DMS53 treated with DMSO at 0.1 percent for 48 hours (cell line): ENCODE measurements at regions not wholly inside any gene's neighbourhood (a gene's known extent, or its start where the extent isn't known, plus 50 kb on each side); places are given as distances from the start of the nearest gene placed in this dataset.
A peak's percentile ranks its signal among the peaks of the same experiment; 100 is the strongest.
"Not testable (repeated sequence)": the region's sequence is repeated elsewhere in the genome, so short reads cannot be mapped to it uniquely, and the experiment has no call there.

ENCODE experiments used
- DNase-seq: peaks from one replicate; lab custom pipeline; 2025; ENCODE audit not compliant: unreplicated experiment; lab: John Stamatoyannopoulos, UW

DNA sequence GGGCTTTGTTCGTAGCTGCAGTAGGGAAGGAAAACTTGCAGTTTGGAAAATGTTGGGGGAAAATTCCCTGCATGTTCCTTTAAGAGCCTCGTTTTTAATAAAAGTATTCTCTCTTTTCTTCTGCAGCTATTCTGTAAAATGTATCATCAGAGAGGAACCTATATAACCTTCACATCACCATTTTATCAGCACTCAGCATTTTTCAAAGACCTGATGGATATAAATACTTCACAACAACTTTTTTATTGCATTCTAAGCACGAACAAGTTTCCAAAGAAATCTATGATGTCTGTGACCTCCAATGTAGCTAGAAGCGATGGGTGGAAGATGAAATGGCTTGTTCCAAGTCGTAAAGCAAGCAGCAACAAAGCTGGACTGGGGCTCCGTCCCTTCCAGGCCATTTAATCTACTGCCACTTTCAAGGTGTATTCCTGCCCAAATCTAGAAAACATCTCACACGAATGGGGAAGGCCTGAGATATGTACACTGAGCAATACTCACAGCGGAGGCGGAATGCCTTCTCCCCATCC, 84.0 kb downstream of the NSUN2 start:
- no peak for DNase-seq

DNA sequence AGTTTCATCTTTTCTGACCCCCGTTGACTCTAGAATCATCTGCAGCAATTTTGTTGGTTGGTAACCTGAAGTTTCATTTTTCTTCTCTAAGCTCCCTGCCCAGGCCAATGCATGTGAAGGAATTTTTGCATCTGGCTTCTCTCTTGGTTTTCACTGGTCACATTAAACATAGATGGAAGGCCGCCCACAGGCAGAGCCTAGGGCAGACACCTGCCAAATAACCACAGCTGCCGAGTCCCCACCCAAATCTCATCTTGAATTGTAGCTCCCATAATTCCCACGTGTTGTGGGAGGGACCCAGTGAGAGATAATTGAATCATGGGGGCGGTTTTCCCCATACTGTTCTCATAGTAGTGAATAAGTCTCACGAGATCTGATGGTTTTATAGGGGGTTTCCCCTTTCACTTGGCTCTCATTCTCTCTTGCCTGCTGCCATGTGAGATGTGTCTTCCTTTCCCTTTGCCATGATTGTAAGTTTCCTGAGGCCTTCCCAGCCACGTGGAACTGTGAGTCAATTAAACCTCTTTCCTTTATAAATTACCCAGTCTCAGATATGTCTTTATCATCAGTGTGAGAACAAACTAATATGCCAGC, 84.8 kb downstream of the NSUN2 start:
- DNase-seq = not testable (repeated sequence)

DNA sequence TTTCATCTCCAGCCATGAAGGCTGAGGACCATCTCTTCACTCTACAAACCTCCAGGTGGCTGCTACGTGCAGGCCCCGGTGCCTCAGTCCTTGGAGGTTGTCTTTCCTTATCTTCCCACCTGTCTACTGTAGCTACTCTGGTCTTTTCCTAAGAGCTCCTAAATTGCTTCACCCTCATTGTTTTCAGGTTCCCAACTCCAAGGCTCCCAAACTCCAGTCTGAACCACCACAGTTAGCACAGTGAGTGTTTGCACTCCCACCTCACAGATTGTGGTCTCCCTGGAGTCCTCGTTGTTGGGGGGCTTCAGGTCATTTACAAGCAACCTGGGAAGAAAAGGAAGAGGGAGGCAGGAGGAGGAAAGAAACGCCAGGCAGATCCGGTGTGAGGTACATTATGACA, 85.3 kb downstream of the NSUN2 start:
- DNase-seq = no peak

DNA sequence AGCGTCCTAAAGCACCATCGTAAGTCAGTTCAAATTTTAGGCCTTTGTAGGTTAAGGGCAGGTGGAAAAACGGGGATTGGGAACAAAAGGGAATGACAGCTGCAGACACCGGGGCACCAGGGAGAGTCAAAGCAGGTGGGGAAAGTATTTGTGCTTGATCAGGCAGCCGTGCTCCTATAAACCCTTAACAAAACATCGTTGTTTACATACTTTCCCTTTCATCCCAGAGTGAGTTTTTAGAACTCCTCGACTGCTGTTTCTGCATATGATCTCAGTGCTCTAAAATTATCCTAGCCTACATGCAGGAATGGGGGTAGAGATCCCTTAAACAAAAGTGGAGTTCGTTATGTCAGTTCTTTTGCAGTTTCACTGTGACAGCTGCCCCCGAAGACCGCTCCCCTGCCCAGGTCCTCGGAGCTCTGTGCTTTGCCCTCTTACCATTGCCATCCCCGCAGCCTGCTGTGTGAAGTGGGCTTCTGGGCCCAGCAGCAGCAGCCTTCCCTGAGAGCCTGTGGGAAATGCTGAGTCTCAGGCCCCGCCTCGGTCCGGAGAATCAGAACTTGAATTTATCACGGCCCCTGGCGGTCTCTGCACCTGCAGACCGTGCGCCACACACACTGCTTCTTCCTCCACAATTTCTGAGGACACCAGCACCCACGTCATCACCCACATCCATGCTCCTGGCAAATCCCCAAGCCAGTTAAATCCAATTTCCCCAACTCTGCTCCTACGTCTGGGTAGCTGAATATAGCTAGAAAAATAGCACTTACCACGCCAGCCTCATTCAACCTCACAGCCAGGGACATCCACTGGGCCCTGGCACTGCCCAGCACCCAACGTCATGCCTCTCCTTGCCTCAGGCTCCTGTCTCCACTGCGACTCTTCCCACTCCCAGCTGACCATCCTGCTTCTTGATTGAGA, 86.8 kb downstream of the NSUN2 start:
- peak; percentile 6 for DNase-seq

DNA sequence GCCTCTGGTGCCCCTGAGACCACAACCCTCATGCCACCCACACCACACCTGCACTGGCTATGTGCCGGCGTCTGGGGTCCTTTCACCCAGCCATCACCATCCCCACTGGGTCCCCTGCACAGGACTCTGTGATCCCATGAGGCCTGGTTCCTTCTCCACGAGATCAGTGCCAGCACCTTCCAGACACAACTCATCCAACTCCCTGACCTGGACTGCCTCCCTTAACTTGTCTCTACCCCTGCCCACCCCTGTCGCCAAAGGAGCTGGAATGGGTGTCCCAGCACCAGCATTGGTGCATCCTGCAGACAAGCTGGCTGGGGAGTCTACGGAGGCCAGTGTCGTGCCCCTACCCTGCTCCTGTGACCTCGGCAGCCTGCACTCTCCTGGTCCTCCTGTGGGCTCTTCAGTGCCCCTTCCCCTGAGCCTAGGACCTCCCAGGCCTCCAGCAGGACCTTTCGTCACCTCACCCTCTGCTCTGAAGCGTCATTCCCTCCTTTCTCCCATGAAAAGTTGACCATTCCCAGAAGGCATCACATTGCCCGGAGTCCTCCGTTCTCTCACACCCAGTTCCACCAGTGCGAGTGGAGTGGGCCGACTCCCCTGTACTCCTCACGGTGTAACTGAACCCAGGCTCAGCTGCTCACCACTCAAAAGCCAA, 87.7 kb downstream of the NSUN2 start:
- no peak for DNase-seq

DNA sequence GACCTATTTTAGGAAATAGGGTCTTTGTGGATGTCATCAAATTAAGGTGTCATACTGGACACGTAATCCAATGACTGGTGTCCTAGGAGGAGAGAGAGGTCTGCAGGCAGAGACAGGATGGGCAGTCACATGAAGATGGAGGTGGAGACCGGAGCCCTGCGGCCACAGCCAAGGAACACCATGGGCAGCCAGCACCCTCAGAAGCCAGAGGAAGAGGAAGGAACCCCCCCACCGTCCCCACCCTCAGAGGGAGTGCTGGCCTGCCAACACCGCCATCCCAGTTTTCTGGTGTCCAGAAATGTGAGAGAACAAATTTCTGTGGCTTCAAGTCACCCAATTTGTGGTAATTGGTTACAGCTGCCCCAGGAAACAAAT, 88.3 kb downstream of the NSUN2 start:
- DNase-seq = no peak
